SJCRH30 (cell line): ENCODE measurements at regions not wholly inside any gene's neighbourhood (a gene's known extent, or its start where the extent isn't known, plus 50 kb on each side); places are given as distances from the start of the nearest gene placed in this dataset.
A peak's percentile ranks its signal among the peaks of the same experiment; 100 is the strongest.
"Not testable (repeated sequence)": the region's sequence is repeated elsewhere in the genome, so short reads cannot be mapped to it uniquely, and the experiment has no call there.

Source experiments
- DNase-seq, 2 experiments: peaks; one replicate each; pipeline ENCODE4 v3.0.0-alpha.2; 2015 to 2020
- H3K27ac ChIP-seq: fragments of 250-450 bp; sonication (Bioruptor Pico); 2 replicates; pipeline ENCODE4 v1.5.1; 2020; ENCODE audit warnings: mild to moderate bottlenecking, moderate library complexity
- H3K27me3 ChIP-seq: fragments of 250-450 bp; sonication (Bioruptor Pico); 2 replicates; pipeline ENCODE4 v1.5.1; 2020; ENCODE audit warnings: mild to moderate bottlenecking, moderate library complexity
- H3K36me3 ChIP-seq: fragments of 250-450 bp; sonication (Bioruptor Pico); 2 replicates; pipeline ENCODE4 v1.5.1; 2020; ENCODE audit warnings: mild to moderate bottlenecking, moderate library complexity
- H3K4me1 ChIP-seq: fragments of 250-450 bp; sonication (Bioruptor Pico); 2 replicates; pipeline ENCODE4 v1.5.1; 2020; ENCODE audit warnings: mild to moderate bottlenecking, moderate library complexity
- H3K4me3 ChIP-seq: fragments of 250-450 bp; sonication (Bioruptor Pico); 2 replicates; pipeline ENCODE4 v1.5.1; 2020; ENCODE audit warnings: mild to moderate bottlenecking, moderate library complexity
- H3K9me3 ChIP-seq: fragments of 250-450 bp; sonication (Bioruptor Pico); replicated peaks from 2 replicates; pipeline ENCODE4 v1.5.1; 2020; ENCODE audit warnings: mild to moderate bottlenecking, moderate library complexity

DNA sequence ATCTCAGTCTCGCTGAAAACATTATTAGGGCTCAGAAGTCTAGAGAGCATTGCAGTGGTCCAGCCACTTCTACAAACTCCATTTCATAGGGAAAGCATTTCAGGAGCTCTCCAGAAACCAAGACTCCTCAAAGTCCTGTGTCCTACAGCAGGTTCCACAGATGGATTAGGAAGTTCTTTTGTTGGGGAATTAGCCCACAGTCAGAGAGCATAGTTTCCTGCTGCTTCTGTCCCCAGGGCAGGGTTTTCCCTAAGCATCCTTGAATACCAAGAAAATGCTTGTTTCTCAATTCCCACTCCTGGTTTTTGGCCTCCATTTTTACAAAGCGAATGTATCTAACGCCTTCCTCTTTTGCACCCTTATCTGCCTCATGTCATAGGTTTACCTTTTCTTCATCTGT is 235.9 kb upstream of the PODXL start:
- no peaks in the 10 kb centered on the region for H3K36me3 ChIP-seq
- H3K9me3 ChIP-seq: no peaks in the 10 kb centered on the region; the same call in 1 of the 2 replicates
- no peak overlapping the region for H3K27ac ChIP-seq
- no peaks in the 10 kb centered on the region for H3K27me3 ChIP-seq
- H3K4me3 ChIP-seq: no peak overlapping the region
- H3K4me1 ChIP-seq: no peaks in the 10 kb centered on the region
- DNase-seq: no peak

DNA sequence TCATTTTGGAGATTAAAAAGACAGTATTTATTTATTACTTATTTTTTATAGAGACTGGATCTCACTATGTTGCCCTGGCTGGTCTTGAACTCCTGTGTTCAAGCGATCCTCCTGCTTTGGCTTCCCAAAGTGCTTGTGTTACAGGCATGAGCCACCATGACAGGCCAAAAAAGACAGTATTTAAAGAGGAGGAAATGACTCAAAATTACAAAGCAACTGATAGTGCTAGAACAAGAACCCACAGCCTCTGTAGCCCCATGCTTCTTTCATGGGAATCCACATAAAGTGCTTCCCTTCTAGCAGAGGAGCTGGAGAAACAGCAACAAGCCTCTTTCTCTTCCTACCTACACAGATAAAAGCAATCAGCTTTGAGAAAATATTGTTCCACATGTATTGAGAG is 230.7 kb upstream of the PODXL start:
- no peak for DNase-seq
- no peak overlapping the region for H3K27ac ChIP-seq
- H3K4me3 ChIP-seq: no peak overlapping the region
- H3K9me3 ChIP-seq: no peaks in the 10 kb centered on the region
- no peaks in the 10 kb centered on the region for H3K27me3 ChIP-seq
- no peaks in the 10 kb centered on the region for H3K4me1 ChIP-seq
- H3K36me3 ChIP-seq: no peaks in the 10 kb centered on the region

DNA sequence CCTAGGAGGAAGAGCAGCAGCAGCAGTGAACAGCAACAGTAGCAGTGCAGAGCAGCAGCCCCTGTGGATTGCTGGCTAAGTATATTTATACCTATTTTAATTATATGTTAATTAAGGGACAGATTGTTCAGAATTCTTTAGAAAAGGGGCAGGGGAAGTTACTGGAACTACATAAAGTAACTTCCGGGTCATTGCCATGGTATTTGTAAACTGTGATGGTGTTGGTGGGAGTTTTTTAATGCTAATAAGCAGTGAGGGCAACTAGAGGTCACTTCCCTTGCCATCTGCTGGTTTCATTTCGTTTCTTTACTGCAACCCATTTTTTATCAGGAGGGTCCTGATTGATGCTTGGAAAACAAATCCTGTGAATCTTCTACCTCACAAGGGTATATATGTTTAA is 229.8 kb upstream of the PODXL start:
- Histone ChIP-seq H3K27me3 (no peaks in the 10 kb centered on the region), H3K4me3 (no peak overlapping the region), H3K27ac (no peak overlapping the region), H3K9me3 (no peaks in the 10 kb centered on the region), H3K36me3 (no peaks in the 10 kb centered on the region), H3K4me1 (no peaks in the 10 kb centered on the region)
- DNase-seq: no peak

DNA sequence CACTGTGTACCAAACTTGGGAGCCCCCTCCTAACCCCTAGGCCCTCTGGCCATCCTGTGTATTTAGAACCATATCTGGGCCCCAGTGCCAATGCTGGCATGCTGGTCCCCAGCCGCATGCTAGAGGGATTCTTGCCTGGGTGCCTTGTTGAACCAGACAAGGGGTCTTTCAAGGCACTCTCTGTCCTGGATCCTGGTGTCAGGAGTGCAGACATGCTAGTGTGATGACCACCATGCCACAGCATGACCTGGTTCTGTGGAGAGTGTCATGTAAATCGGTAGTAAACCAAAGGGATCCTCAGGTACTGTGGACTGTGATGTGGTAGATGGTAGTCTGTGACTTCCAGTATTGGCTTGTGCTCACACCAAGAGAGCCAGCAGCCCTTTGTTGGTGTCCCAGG is 222.2 kb upstream of the PODXL start:
- H3K9me3 ChIP-seq: no peaks in the 10 kb centered on the region
- DNase-seq: no peak
- no peak overlapping the region for H3K4me3 ChIP-seq
- no peak overlapping the region for H3K27ac ChIP-seq
- no peaks in the 10 kb centered on the region for H3K36me3 ChIP-seq
- peaks cover 5% of the 10 kb centered on the region; the same call in 1 of the 2 replicates for H3K4me1 ChIP-seq
- no peaks in the 10 kb centered on the region for H3K27me3 ChIP-seq

DNA sequence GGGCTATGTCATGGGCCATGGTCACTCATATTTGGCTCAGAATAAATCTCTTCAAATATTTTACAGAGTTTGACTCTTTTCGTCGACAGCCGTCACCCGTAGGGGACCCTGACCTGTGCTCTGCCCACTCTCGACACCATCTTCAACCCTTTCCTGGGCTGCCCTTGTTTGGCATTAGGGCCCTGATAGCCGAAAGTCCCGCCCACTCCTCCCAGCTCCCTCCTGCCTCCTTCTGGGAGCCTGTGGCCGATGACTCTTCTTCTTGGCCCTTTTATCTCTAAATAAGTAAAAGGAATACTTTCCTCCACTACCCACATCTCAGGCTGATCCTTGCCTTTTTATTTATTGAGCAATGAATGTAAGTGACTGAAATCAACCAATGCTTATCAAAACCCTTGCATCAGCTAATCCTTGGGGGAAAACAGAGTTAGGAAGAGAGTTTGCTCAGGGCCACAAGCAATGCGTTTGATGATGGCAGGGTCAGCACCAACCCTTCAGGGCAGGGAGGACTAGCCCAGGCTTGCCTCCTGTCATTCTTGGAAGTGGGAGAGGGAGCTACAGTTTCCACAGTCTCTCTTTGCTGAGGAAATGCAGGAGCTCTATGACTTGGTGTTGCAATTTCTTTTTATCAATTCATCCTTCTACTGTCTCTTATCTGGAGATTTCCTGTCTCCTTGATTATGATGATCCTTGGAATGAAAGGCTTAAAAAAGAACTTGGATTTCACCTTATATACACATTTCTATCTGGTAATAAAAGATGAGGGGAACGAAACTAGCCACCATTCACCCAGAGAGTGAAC is 218.2 kb upstream of the PODXL start:
- Histone ChIP-seq H3K4me1 (peaks cover 5% of the 10 kb centered on the region; the same call in 1 of the 2 replicates), H3K9me3 (no peaks in the 10 kb centered on the region), H3K27ac (no peak overlapping the region), H3K4me3 (no peak overlapping the region), H3K36me3 (no peaks in the 10 kb centered on the region), H3K27me3 (no peaks in the 10 kb centered on the region)
- DNase-seq: no peak

DNA sequence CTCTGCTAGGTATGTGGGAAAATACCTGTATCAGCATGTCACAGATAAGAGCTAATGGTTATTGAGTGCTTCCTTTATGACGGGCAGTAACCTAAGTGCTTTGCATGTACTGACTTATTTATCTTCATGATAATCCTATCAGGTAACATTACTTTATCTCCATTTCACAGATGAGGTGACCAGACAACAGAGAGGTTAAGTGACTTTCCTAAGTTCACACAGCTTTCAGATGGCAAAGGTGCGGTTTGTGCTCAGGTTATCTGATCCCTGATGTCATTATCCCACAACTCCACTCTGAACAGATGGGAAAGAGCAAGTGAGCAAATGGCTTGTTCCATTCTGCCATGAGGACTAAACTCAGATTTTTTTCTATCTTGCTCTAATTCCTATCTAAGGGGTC is 217.0 kb upstream of the PODXL start:
- DNase-seq: no peak
- no peaks in the 10 kb centered on the region for H3K36me3 ChIP-seq
- H3K27ac ChIP-seq: no peak overlapping the region
- peaks cover 5% of the 10 kb centered on the region; the same call in 1 of the 2 replicates for H3K4me1 ChIP-seq
- no peak overlapping the region for H3K4me3 ChIP-seq
- H3K9me3 ChIP-seq: no peaks in the 10 kb centered on the region
- no peaks in the 10 kb centered on the region for H3K27me3 ChIP-seq

DNA sequence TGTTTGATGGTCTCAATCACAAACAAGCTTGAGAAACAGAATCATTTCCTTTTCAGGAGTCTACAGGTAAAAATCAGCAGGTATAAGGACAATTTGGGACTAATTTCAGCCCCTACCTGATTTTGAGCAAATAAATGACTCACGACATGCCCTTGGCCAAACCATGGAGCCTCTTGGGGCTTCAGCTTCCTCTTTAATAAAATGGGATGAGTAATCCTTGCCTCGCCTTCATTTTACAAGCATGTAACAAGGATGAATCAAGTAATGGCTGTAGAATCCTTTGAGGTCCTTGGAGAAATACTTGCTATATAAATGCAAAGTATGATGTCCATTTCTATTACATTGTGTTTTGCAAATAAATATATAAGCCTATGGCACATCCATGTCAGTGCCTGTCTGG is 212.8 kb upstream of the PODXL start:
- no peak overlapping the region for H3K4me3 ChIP-seq
- no peak overlapping the region for H3K27ac ChIP-seq
- H3K4me1 ChIP-seq: peaks cover 16% of the 10 kb centered on the region
- no peaks in the 10 kb centered on the region for H3K36me3 ChIP-seq
- DNase-seq: no peak
- H3K9me3 ChIP-seq: no peaks in the 10 kb centered on the region
- no peaks in the 10 kb centered on the region for H3K27me3 ChIP-seq

DNA sequence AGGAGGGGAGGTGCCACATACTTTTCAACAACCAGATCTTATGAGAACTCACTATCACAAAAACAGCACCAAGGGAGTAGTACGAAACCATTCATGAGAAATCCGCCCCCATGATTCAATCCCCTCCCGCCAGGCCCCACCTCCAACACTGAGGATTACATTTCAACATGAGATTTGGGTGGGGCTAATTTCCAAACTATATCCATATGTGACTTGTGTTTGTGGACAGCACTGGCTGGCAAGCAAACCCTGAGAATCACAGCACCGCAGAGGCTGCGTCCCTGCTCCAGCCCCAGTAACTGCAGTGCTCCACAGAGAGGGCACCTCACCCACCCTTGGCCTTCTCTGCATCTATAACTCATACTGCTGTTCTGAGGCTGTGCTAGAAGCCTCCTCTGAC is 211.2 kb upstream of the PODXL start:
- H3K4me3 ChIP-seq: no peak overlapping the region
- peaks cover 16% of the 10 kb centered on the region for H3K4me1 ChIP-seq
- no peaks in the 10 kb centered on the region for H3K36me3 ChIP-seq
- no peak for DNase-seq
- no peaks in the 10 kb centered on the region for H3K27me3 ChIP-seq
- no peaks in the 10 kb centered on the region for H3K9me3 ChIP-seq
- no peak overlapping the region for H3K27ac ChIP-seq

DNA sequence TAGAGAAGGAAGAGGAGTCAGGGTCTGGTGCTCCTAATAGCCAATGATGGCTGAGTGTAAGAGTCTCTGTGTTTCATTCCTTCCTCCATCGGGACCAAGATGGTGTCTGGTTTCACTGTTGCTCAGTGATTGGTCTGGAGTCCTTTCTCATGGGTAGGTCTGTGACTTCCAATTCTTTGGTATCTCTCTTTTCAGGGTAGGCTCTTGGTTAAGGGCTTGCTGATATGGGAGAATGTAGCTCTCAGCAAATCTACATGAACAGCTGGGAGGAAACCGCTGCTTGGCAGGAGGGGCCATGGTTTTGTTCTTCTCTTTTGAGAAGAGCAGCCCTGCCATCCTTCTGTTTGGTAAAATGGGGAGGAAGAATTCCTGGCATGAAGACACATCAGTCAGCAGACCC is 209.1 kb upstream of the PODXL start:
- H3K9me3 ChIP-seq: no peaks in the 10 kb centered on the region
- no peaks in the 10 kb centered on the region for H3K36me3 ChIP-seq
- peaks cover 16% of the 10 kb centered on the region for H3K4me1 ChIP-seq
- H3K4me3 ChIP-seq: no peak overlapping the region
- H3K27ac ChIP-seq: peak overlapping the region; percentile 18
- H3K27me3 ChIP-seq: no peaks in the 10 kb centered on the region
- DNase-seq: peak; percentile 56 to 82

DNA sequence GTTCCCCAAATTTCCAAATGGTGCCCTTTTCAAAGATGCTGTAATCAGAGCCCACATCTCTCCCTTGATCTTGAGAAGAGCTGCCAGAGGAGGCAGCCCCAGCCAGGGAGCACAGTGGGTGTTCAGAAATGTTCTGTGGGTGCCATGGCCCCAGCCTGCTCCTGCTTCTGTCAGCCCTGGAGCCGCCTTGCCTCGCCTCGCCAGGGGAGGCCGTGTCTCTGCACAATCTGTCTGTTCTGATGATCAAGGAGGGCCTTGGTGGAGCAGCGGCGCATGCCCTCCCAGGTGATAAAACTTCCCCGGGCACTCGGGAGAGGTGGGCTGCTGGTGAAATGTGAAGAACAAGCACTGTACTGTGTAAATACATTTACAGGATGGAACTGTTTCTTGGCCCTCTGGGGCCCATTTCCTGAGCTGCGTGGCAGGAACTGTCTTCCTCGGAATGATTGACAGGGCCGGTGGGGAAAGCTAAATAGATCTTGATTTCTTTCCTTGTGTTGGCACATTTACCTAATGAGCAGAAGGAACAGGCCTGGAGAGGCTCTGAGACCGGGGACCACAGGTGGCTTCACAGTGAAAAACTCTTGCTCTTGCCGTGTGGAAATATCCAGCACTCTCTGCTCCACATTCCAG is 207.8 kb upstream of the PODXL start:
- H3K36me3 ChIP-seq: no peaks in the 10 kb centered on the region
- no peaks in the 10 kb centered on the region for H3K27me3 ChIP-seq
- H3K9me3 ChIP-seq: no peaks in the 10 kb centered on the region
- H3K4me1 ChIP-seq: peaks cover 16% of the 10 kb centered on the region
- DNase-seq: no peak
- no peak overlapping the region for H3K4me3 ChIP-seq
- no peak overlapping the region for H3K27ac ChIP-seq

DNA sequence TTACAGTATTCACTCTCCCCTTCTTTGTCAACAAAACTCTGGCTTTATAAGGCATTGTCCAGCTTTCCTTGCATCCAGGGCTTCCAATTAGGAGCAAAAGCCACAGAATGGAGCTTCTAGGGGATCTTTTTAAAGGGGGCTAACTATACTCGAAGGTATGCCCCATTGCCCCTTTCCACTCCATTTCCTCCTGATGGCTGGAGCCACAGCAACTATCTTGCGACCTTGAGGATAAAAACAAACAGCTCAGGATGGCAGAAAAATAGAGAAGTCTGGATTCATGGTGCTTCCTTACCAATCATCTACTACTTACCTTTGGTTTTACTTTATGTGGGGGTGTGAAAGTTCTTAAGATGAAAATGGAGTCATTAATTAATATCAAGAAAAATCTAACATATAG is 206.3 kb upstream of the PODXL start:
- DNase-seq: no peak
- no peaks in the 10 kb centered on the region for H3K27me3 ChIP-seq
- no peak overlapping the region for H3K27ac ChIP-seq
- H3K36me3 ChIP-seq: no peaks in the 10 kb centered on the region
- H3K4me1 ChIP-seq: peaks cover 16% of the 10 kb centered on the region
- no peak overlapping the region for H3K4me3 ChIP-seq
- no peaks in the 10 kb centered on the region for H3K9me3 ChIP-seq

DNA sequence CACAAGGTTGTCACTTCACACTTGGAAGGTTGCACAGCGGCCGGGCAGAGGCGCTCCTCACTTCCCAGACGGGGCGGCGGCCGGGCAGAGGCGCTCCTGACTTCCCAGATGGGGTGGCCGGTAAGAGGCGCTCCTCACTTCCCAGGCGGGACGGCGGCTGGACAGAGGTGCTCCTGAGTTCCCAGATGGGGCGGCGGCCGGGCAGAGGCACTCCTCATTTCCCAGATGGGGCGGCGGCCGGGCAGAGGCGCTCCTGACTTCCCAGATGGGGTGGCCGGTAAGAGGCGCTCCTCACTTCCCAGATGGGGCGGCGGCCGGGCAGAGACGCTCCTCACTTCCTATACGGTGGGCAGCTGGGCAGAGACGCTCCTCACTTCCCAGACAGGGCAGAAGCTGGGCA is 199.4 kb upstream of the PODXL start:
- not testable (repeated sequence) for H3K27ac ChIP-seq, H3K9me3 ChIP-seq, H3K4me3 ChIP-seq, H3K4me1 ChIP-seq, H3K27me3 ChIP-seq, DNase-seq, H3K36me3 ChIP-seq

DNA sequence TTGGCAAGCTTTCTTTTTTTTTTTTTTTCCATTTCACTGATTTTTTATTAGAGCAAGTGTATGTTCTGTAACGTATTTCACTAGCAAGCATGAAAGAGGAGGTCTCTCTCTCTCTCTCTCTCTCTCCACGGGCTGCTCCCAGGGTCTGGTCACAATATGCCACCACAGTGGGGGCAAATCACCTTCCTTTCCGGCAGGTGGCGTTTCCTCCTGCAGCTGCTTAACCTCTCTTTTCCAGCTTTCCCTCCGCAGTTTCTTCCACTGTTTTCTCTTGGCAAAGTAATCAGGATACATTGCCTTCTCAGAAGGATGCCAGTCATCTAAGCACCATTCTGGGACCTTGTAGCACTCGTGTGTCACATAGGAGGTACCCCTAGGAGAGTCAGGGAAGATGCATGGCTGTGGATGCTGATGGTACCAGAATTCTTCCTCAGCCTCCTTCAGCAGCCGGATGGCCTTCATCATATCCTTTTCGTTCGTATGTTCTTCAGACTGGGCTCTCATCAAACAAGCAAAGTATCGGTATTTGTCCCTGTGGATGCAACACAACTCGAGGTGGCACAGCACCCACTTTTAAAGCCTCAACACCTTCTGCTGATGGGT is 197.3 kb upstream of the PODXL start:
- Histone ChIP-seq H3K36me3 (no peaks in the 10 kb centered on the region), H3K4me1 (no peaks in the 10 kb centered on the region), H3K27me3 (peaks cover 3% of the 10 kb centered on the region; the same call in 1 of the 2 replicates), H3K27ac (no peak overlapping the region), H3K9me3 (no peaks in the 10 kb centered on the region), H3K4me3 (no peak overlapping the region)
- DNase-seq: peak; percentile 59 to 77

DNA sequence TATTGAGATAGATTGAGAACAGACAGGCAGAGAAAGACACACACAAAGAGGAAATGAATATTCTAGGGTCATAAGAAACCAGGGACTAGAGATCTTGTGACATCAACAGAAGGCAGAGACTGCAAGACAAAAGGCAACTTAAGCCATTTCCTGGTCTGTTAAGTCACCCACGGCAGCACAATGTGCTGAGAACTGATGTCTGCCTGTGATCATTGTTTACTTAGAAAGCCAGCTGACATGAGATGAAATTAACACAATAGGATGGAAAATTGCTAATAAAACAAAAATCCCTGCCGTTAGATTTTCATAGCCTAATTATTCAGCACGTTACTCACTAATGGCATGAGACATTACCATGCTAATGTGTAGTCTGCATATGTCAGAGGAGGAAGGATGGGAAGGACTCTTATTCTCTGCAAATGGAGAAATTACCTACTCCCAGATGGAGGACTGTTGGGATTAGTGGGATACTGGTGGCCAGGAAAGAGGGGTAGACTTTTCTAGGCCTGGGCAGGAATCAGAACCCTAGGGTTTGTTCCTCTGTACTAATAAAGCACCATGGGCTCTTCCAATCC is 191.3 kb upstream of the PODXL start:
- Histone ChIP-seq H3K9me3 (no peaks in the 10 kb centered on the region), H3K4me3 (no peak overlapping the region), H3K36me3 (no peaks in the 10 kb centered on the region), H3K4me1 (no peaks in the 10 kb centered on the region), H3K27me3 (peaks cover 3% of the 10 kb centered on the region; the same call in 1 of the 2 replicates), H3K27ac (no peak overlapping the region)
- DNase-seq: no peak
